ENCODE measurements at regions not wholly inside any gene's neighbourhood (a gene's known extent, or its start where the extent isn't known, plus 50 kb on each side); places are given as distances from the start of the nearest gene placed in this dataset.
"Not testable (repeated sequence)": the region's sequence is repeated elsewhere in the genome, so short reads cannot be mapped to it uniquely, and the experiment has no call there.

DNA sequence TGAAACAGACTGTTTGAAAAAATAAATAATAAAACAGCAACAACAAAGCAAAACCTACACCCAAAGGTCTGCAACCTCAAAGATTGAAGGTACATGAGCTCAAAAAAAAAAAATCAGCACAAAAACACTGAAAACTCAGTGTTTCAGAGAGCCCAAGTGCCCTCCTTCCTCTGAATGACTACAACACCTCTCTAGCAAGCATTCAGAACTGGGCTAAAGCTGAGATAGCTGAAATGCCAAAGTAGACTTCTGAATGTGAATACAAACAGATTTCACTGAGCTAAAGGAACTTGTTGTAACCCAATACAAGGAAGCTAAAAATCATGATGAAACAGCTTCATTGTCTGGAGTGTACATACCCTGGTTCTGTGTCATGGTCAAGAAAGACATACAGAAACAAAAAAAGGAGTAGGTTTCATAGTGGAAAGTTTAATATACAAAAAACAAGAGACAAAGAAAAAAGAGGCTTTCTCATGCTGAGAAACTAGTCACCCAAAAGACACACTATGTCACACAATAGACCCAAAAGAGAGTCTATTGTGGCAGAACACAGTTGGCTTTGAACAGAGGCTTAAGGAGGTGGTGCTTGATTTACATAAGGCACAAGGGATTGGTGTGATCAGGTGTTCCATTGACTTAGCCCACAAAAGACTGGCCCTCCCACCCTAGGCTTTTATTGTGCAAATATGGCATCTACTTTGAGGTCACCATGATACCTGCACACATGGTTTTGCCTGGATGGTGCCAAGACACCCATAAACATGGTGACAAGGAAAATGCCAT, 316.6 kb downstream of the KDM5D start:
- peaks cover 0 to 15% of the 10 kb centered on the region in 2 donors for H3K27me3 Mint-ChIP-seq (ENCODE audit: low read depth in 2 of 2)
- no peaks in the 10 kb centered on the region for H3K36me3 ChIP-seq (ENCODE audit: control insufficient read depth, insufficient read depth, low read length)
- H3K4me1 Mint-ChIP-seq: peaks cover 0 to under 1% of the 10 kb centered on the region in 2 donors
- H3K36me3 Mint-ChIP-seq: no peaks in the 10 kb centered on the region
- H3K9me3 Mint-ChIP-seq: no peaks in the 10 kb centered on the region
- intact Hi-C loops (cut with micrococcal nuclease): no loop called here
- no peak overlapping the region for H3K4me3 Mint-ChIP-seq
- TF ChIP-seq, protein P1, sequence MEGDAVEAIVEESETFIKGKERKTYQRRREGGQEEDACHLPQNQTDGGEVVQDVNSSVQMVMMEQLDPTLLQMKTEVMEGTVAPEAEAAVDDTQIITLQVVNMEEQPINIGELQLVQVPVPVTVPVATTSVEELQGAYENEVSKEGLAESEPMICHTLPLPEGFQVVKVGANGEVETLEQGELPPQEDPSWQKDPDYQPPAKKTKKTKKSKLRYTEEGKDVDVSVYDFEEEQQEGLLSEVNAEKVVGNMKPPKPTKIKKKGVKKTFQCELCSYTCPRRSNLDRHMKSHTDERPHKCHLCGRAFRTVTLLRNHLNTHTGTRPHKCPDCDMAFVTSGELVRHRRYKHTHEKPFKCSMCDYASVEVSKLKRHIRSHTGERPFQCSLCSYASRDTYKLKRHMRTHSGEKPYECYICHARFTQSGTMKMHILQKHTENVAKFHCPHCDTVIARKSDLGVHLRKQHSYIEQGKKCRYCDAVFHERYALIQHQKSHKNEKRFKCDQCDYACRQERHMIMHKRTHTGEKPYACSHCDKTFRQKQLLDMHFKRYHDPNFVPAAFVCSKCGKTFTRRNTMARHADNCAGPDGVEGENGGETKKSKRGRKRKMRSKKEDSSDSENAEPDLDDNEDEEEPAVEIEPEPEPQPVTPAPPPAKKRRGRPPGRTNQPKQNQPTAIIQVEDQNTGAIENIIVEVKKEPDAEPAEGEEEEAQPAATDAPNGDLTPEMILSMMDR (IDR thresholded peaks at IDR 0.05): no peak
- no peak overlapping the region for H3K27ac Mint-ChIP-seq
- H3K27ac ChIP-seq (ENCODE audit: low read length): no peak overlapping the region
- H3K4me1 ChIP-seq (ENCODE audit: control insufficient read depth, insufficient read depth, low read length): no peaks in the 10 kb centered on the region
- no peaks in the 10 kb centered on the region for H3K27me3 ChIP-seq (ENCODE audit: control insufficient read depth, insufficient read depth, low read length)
- no peak for DNase-seq
- no peaks in the 10 kb centered on the region for H3K9me3 ChIP-seq (ENCODE audit: control insufficient read depth, insufficient read depth, low read length)
- ATAC-seq: no peak
- H3K4me3 ChIP-seq (ENCODE audit: low read length): no peak overlapping the region

DNA sequence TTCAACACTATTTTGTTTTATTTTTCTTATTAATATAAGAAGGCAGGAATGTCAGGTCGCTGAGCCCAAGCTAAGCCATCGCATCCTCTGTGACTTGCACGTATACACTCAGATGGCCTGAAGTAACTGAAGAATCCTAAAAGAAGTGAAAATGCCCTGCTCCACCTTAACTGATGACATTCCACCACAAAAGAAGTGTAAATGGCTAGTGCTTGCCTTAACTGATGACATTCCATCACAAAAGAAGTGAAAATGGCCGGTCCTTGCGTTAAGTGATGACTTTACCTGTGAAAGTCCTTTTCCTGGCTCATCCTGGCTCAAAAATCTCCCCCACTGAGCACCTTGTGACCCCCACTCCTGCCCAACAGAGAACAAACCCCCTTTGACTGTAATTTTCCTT, 317.3 kb downstream of the KDM5D start:
- H3K4me3 ChIP-seq (ENCODE audit: low read length); H3K36me3 ChIP-seq (ENCODE audit: control insufficient read depth, insufficient read depth, low read length); H3K36me3 Mint-ChIP-seq; H3K4me1 ChIP-seq (ENCODE audit: control insufficient read depth, insufficient read depth, low read length); H3K4me1 Mint-ChIP-seq; H3K27me3 ChIP-seq (ENCODE audit: control insufficient read depth, insufficient read depth, low read length); ATAC-seq; H3K27ac Mint-ChIP-seq; DNase-seq; H3K27ac ChIP-seq (ENCODE audit: low read length); H3K9me3 ChIP-seq (ENCODE audit: control insufficient read depth, insufficient read depth, low read length); intact Hi-C loops (cut with micrococcal nuclease); H3K4me3 Mint-ChIP-seq; H3K9me3 Mint-ChIP-seq: not testable (repeated sequence)
- peaks cover 0 to 18% of the 10 kb centered on the region in 2 donors for H3K27me3 Mint-ChIP-seq (ENCODE audit: low read depth in 2 of 2)
- WGBS (ENCODE audit: insufficient coverage): 98% methylated on average over 3 of the region's 5 CpGs

DNA sequence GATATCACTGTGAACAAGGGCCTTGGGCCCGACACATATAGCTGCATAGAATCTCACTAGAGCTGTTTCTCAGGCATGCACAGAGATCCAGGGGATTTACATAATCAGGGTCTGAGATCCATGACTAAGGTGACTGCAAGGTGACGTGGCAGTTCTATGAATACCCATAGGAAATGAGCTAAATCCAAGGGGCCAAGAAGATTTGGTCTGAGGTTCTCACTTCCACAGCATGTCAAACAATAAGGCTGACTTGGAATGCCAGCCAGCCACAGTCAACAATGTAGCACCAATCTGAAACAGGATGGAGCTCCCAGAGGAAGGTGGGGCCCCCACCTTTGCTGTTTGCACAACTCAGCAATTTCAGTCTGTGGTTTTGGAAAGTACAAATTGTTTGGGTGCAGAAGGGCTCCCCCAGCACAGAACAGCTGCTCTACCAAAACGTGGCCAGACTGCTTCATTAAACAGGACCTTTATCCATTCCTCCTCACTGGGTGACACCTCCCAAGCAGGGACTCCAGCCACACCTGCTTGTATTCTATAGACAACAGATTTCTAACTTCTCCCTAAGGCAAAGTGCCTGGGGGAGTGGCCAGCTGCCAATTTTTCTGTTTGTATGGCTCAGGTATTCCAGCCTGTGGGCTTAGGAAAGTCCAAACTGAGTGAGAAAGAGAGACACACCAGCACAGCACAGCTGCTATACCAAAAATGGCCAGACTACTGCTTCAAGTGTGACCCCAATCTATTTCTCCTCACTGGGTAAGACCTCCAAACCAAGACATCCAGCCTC, 333.4 kb downstream of the KDM5D start:
- Mint-ChIP-seq H3K4me1 (no peaks in the 10 kb centered on the region), H3K27me3 (ENCODE audit: low read depth in 2 of 2) (no peaks in the 10 kb centered on the region), H3K36me3 (no peaks in the 10 kb centered on the region), H3K27ac (no peak overlapping the region), H3K4me3 (no peak overlapping the region), H3K9me3 (no peaks in the 10 kb centered on the region)
- TF ChIP-seq, protein P1 (IDR thresholded peaks at IDR 0.05): no peak
- ATAC-seq (no peak), DNase-seq (no peak)
- Histone ChIP-seq H3K9me3 (ENCODE audit: control insufficient read depth, insufficient read depth, low read length) (no peaks in the 10 kb centered on the region), H3K4me3 (ENCODE audit: low read length) (no peak overlapping the region), H3K36me3 (ENCODE audit: control insufficient read depth, insufficient read depth, low read length) (no peaks in the 10 kb centered on the region), H3K27ac (ENCODE audit: low read length) (no peak overlapping the region), H3K4me1 (ENCODE audit: control insufficient read depth, insufficient read depth, low read length) (no peaks in the 10 kb centered on the region), H3K27me3 (ENCODE audit: control insufficient read depth, insufficient read depth, low read length) (no peaks in the 10 kb centered on the region)
- intact Hi-C loops (cut with micrococcal nuclease): no loop called here
- 54% methylated on average over 3 of the region's 3 CpGs for WGBS (ENCODE audit: insufficient coverage)

DNA sequence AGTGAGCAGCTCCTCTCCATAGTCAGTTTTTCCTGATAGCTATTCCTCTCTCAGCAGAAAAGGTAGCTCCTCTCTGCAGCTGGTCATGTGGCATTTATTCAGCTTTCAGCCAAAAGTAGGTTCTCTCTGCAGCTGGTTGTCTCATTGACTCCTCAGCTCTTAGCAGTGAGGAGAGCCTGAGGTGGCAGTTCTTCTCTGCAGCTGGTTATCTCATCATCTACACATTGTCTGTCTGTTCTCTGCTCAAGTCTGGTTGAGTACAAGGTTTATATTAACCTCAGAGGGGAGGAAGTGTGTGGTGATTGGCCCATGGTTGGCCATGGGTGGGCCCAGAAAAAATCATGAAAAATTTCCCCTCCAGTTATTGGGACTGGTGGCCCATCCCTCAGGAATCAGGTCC, 338.3 kb downstream of the KDM5D start:
- no peaks in the 10 kb centered on the region for H3K4me1 Mint-ChIP-seq
- no peaks in the 10 kb centered on the region for H3K9me3 ChIP-seq (ENCODE audit: control insufficient read depth, insufficient read depth, low read length)
- TF ChIP-seq, protein P1 (IDR thresholded peaks at IDR 0.05): no peak
- ATAC-seq (no peak), DNase-seq (no peak)
- H3K9me3 Mint-ChIP-seq: no peaks in the 10 kb centered on the region
- H3K4me3 ChIP-seq (ENCODE audit: low read length): no peak overlapping the region
- no peak overlapping the region for H3K27ac Mint-ChIP-seq
- H3K27ac ChIP-seq (ENCODE audit: low read length): no peak overlapping the region
- H3K27me3 Mint-ChIP-seq (ENCODE audit: low read depth in 2 of 2): no peaks in the 10 kb centered on the region
- H3K36me3 ChIP-seq (ENCODE audit: control insufficient read depth, insufficient read depth, low read length): no peaks in the 10 kb centered on the region
- intact Hi-C loops (cut with micrococcal nuclease): no loop called here
- no peaks in the 10 kb centered on the region for H3K4me1 ChIP-seq (ENCODE audit: control insufficient read depth, insufficient read depth, low read length)
- no peak overlapping the region for H3K4me3 Mint-ChIP-seq
- no peaks in the 10 kb centered on the region for H3K27me3 ChIP-seq (ENCODE audit: control insufficient read depth, insufficient read depth, low read length)
- H3K36me3 Mint-ChIP-seq: no peaks in the 10 kb centered on the region
